ENCODE measurements at regions not wholly inside any gene's neighbourhood (a gene's known extent, or its start where the extent isn't known, plus 50 kb on each side); places are given as distances from the start of the nearest gene placed in this dataset.

DNA sequence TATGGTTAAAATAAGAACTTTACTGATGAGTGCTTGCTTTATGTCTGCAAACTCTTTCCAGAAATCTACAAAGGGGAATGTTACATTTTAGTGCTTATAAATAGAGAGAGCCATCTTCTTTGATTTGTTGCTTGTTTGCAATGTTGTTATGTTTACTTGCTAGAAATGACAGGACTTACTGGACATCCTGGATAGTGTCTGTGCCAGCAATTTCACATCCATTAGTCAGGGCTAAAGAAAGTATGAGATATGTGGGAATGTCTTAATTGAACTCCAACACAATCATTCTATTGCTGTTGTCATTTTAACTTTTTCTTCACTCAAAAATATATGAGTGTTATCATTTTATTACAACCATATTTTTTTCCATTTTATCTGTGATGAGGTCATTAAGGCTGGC, 453.2 kb downstream of the TNS3 start:
- TF ChIP-seq, protein P1, sequence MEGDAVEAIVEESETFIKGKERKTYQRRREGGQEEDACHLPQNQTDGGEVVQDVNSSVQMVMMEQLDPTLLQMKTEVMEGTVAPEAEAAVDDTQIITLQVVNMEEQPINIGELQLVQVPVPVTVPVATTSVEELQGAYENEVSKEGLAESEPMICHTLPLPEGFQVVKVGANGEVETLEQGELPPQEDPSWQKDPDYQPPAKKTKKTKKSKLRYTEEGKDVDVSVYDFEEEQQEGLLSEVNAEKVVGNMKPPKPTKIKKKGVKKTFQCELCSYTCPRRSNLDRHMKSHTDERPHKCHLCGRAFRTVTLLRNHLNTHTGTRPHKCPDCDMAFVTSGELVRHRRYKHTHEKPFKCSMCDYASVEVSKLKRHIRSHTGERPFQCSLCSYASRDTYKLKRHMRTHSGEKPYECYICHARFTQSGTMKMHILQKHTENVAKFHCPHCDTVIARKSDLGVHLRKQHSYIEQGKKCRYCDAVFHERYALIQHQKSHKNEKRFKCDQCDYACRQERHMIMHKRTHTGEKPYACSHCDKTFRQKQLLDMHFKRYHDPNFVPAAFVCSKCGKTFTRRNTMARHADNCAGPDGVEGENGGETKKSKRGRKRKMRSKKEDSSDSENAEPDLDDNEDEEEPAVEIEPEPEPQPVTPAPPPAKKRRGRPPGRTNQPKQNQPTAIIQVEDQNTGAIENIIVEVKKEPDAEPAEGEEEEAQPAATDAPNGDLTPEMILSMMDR (IDR thresholded peaks at IDR 0.05), result no peak
- no peak for TF ChIP-seq POLR2AphosphoS5 (IDR thresholded peaks at IDR 0.05; ENCODE audit: insufficient read depth in 1 of 2, low read depth in 1 of 2)
